Smooth muscle cell (in vitro differentiated cells): ENCODE measurements at regions not wholly inside any gene's neighbourhood (a gene's known extent, or its start where the extent isn't known, plus 50 kb on each side); places are given as distances from the start of the nearest gene placed in this dataset.

Experiments used
- DNase-seq: peaks from one replicate; lab custom pipeline; 2025; ENCODE audit not compliant: unreplicated experiment; lab: John Stamatoyannopoulos, UW
- H2AFZ ChIP-seq: fragments of 200-600 bp; sonication (generic); 2 replicates; pipeline ENCODE4 v1.6.0; 2016; ENCODE audit warnings: antibody characterized with exemption, low read depth, mild to moderate bottlenecking
- H3F3A ChIP-seq: fragments of 200-600 bp; sonication (generic); 2 replicates; pipeline ENCODE4 v1.6.0; 2017; ENCODE audit warnings: antibody characterized with exemption, low read depth
- H3K27ac ChIP-seq: fragments of 200-600 bp; sonication (generic); 2 replicates; pipeline ENCODE4 v1.5.1; 2016; ENCODE audit warnings: low read depth, mild to moderate bottlenecking
- H3K27me3 ChIP-seq: fragments of 200-600 bp; sonication (generic); 2 replicates; pipeline ENCODE4 v1.6.1; 2016; ENCODE audit warnings: low read depth, mild to moderate bottlenecking
- H3K36me3 ChIP-seq: fragments of 200-600 bp; sonication (generic); 2 replicates; pipeline ENCODE4 v1.5.1; 2016; ENCODE audit warnings: low read depth
- H3K4me1 ChIP-seq: fragments of 200-600 bp; sonication (generic); 2 replicates; pipeline ENCODE4 v1.5.1; 2016; ENCODE audit warnings: low read depth
- H3K4me2 ChIP-seq: fragments of 200-600 bp; sonication (generic); 2 replicates; pipeline ENCODE4 v1.6.0; 2016; ENCODE audit warnings: mild to moderate bottlenecking
- H3K4me3 ChIP-seq: fragments of 200-600 bp; sonication (generic); 2 replicates; pipeline ENCODE4 v1.5.1; 2016; ENCODE audit warnings: mild to moderate bottlenecking
- H3K79me2 ChIP-seq: fragments of 200-600 bp; sonication (generic); 2 replicates; pipeline ENCODE4 v1.6.0; 2016; ENCODE audit warnings: low read depth, mild to moderate bottlenecking
- H3K9ac ChIP-seq: fragments of 200-600 bp; sonication (generic); 2 replicates; pipeline ENCODE4 v1.6.0; 2016; ENCODE audit warnings: low read depth
- H3K9me3 ChIP-seq: fragments of 200-600 bp; sonication (generic); replicated peaks from 2 replicates; pipeline ENCODE4 v1.5.1; 2016; ENCODE audit warnings: low read depth
- H4K20me1 ChIP-seq: fragments of 200-600 bp; sonication (generic); 2 replicates; pipeline ENCODE4 v1.6.0; 2016; ENCODE audit warnings: low read depth
- CTCF ChIP-seq: fragments of 200-600 bp; sonication (generic); IDR thresholded peaks from 2 replicates; pipeline ENCODE4 v1.5.1; 2017; ENCODE audit warnings: borderline replicate concordance, mild to moderate bottlenecking, antibody characterized with exemption; ENCODE audit not compliant: insufficient read depth, poor library complexity, severe bottlenecking
- WGBS: methylation state at CpG from one replicate; pipeline ENCODE4 v1.1.7; 2016; ENCODE audit warnings: low lambda C conversion rate; 5-methylcytosine and 5-hydroxymethylcytosine counted together

GRCh38 chr4:123824524-123824923, 427.9 kb downstream of the SPRY1 start:
- 97% methylated on average over 1 of the region's 1 CpG for WGBS
- DNase-seq = no peak
- Histone ChIP-seq H3K27me3 (no peaks in the 10 kb centered on the region), H3K27ac (no peak overlapping the region), H3K4me2 (no peak overlapping the region), H3K4me1 (no peaks in the 10 kb centered on the region), H3K36me3 (no peaks in the 10 kb centered on the region), H3K4me3 (no peak overlapping the region), H3K79me2 (no peaks in the 10 kb centered on the region), H3F3A (no peaks in the 10 kb centered on the region), H3K9me3 (no peaks in the 10 kb centered on the region), H3K9ac (no peak overlapping the region), H2AFZ (no peak overlapping the region), H4K20me1 (no peaks in the 10 kb centered on the region)
- no peak for TF ChIP-seq CTCF

- Histone ChIP-seq H3K36me3 (no peaks in the 10 kb centered on the region), H3K27ac (no peak overlapping the region), H2AFZ (no peak overlapping the region), H3K79me2 (no peaks in the 10 kb centered on the region), H3K27me3 (no peaks in the 10 kb centered on the region), H3F3A (no peaks in the 10 kb centered on the region), H3K4me2 (no peak overlapping the region), H3K4me3 (no peak overlapping the region), H3K9me3 (no peaks in the 10 kb centered on the region), H3K4me1 (no peaks in the 10 kb centered on the region), H3K9ac (no peak overlapping the region), H4K20me1 (no peaks in the 10 kb centered on the region)
- no peak for DNase-seq
- WGBS = 96% methylated on average over 1 of the region's 1 CpG
- TF ChIP-seq CTCF = no peak
These were observed 429.1 kb downstream of the SPRY1 start for GRCh38 chr4:123825596-123826291.

GRCh38 chr4:123826896-123827295, 430.3 kb downstream of the SPRY1 start:
- Histone ChIP-seq H3K4me1 (peaks cover 5% of the 10 kb centered on the region), H2AFZ (no peak overlapping the region), H3K27me3 (no peaks in the 10 kb centered on the region), H3K36me3 (no peaks in the 10 kb centered on the region), H3K9me3 (no peaks in the 10 kb centered on the region), H3F3A (peaks cover 10% of the 10 kb centered on the region), H3K9ac (no peak overlapping the region), H4K20me1 (no peaks in the 10 kb centered on the region), H3K4me3 (no peak overlapping the region), H3K4me2 (no peak overlapping the region), H3K27ac (no peak overlapping the region), H3K79me2 (no peaks in the 10 kb centered on the region)
- no peak for DNase-seq
- 100% methylated on average over 2 of the region's 2 CpGs for WGBS
- no peak for TF ChIP-seq CTCF

DNA sequence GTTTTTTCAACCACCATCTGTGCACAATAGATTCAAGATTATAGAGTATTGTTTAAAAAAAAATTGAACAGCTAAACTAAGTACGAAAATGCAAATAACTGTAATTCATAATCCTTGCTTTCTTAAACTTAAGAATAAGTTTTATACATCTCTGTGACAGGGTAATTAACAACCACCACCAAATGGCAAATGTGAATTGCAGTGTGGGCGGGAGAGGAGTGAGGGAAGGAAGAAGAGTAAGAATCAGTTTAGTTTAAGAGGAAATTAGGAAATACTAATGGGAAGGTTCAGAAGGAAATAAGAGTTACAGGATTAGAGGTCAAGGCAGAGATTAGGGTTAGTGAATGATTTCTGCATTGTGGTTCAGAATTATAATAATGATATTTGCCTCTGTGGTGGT, 430.9 kb downstream of the SPRY1 start:
- H3K9ac ChIP-seq = no peak overlapping the region
- H3K36me3 ChIP-seq = no peaks in the 10 kb centered on the region
- no peak for DNase-seq
- no peak overlapping the region for H3K4me2 ChIP-seq
- H2AFZ ChIP-seq = no peak overlapping the region
- no peaks in the 10 kb centered on the region for H3K27me3 ChIP-seq
- WGBS = 95% methylated on average over 2 of the region's 2 CpGs
- H4K20me1 ChIP-seq = no peaks in the 10 kb centered on the region
- H3K4me1 ChIP-seq = peaks cover 5% of the 10 kb centered on the region
- peaks cover 12% of the 10 kb centered on the region for H3F3A ChIP-seq
- H3K4me3 ChIP-seq = no peak overlapping the region
- no peaks in the 10 kb centered on the region for H3K79me2 ChIP-seq
- H3K9me3 ChIP-seq = no peaks in the 10 kb centered on the region
- no peak for TF ChIP-seq CTCF
- no peak overlapping the region for H3K27ac ChIP-seq
